ENCODE measurements at regions not wholly inside any gene's neighbourhood (a gene's known extent, or its start where the extent isn't known, plus 50 kb on each side); places are given as distances from the start of the nearest gene placed in this dataset.

- peak; percentile 30 for DNase-seq (ENCODE audit: low read depth)
Observed at GRCh38 chr3:190252080-190252479, 70.2 kb downstream of the CLDN1 start.

- no peak for DNase-seq (ENCODE audit: low read depth)
Observed at GRCh38 chr3:190249414-190249813, 72.8 kb downstream of the CLDN1 start.

GRCh38 chr3:190242147-190242546 lies 80.1 kb downstream of the CLDN1 start:
- DNase-seq (ENCODE audit: low read depth), result no peak

DNA sequence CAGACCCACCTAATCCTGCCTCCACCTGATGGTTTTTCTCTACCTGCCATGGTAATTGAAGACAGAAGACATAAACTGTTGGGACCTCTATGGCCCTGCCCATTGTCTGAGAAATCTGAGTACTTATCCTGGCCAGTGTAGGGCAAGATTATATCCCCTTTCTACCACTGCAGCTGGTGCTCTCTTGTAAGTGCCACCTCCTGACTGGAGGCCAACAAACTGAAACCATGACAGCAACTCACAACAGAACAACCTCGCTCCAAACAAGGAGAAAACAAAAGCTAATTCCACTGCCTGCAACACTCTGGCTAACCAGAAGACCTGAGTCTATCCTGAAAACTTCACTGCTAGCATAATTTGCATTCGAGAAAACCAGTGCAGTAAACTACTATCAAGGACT lies 82.9 kb downstream of the CLDN1 start:
- DNase-seq (ENCODE audit: low read depth), result no peak

DNA sequence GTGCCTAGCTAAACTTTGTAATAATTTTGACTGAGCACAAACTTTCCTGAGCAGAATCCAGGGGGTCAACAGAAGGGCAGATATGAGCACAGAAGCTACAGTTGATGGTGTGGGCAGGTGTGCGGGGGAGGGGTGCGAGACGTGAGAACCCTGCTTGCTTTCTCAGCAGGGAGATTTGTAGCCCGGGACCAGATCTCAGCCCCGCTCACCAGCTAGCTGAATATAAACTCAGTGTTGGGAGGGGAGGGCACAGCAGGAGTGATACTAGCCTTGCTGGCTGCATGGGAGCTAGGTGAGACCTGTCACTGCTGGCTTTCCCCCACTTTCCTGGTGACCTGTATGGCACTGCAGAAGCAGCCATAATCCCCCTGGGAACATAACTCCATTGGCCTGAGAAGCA lies 83.4 kb downstream of the CLDN1 start:
- no peak for DNase-seq (ENCODE audit: low read depth)

DNA sequence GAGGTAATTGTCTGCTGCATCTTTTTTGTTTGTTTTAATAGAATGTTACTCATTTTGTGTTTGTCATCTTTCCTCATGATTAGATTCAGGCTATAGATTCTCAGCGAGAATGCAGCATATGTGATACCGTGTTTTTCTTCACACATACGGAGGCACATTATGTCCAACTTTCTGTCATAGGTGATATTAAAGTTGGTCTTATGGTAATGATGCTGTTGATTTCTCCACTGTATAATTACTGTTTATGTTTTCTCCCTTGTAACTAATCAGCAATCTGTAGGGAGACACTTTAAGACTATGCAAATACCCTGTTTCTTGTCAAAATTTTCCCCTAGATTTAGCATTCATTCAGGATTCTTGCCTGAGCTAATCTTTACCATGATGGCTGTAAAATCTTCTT lies 87.6 kb downstream of the CLDN1 start:
- DNase-seq (ENCODE audit: low read depth), result no peak

- DNase-seq (ENCODE audit: low read depth), result no peak
Observed at GRCh38 chr3:190229632-190230424, 92.4 kb downstream of the CLDN1 start.

GRCh38 chr3:190227064-190227463 lies 95.2 kb downstream of the CLDN1 start:
- no peak for DNase-seq (ENCODE audit: low read depth)

- no peak for DNase-seq (ENCODE audit: low read depth)
Observed at GRCh38 chr3:190224863-190225692, 97.2 kb downstream of the CLDN1 start.

- DNase-seq (ENCODE audit: low read depth), result no peak
Observed at GRCh38 chr3:190224456-190224855, 97.8 kb downstream of the CLDN1 start.

DNA sequence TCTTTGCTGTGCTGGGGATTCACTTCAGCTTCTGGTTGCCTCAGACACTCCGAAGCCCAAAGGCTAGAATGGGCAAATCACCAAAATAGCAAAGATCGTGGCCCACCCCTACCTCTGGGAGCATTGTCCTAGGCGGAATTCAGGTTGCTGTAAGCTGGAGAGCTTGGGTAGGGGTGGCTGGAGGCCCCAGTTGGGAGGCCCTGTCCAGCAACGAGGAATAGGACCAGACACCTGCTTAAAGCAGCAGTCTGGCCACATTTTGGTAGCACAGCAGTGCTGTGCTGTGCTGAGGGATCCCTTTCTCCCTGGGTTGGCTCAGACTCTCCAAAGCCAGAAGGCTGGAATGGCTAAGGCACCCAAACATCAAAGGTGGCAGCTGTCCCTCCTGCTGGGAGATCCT lies 99.3 kb downstream of the CLDN1 start:
- DNase-seq (ENCODE audit: low read depth), result no peak

- no peak for DNase-seq (ENCODE audit: low read depth)
Observed at GRCh38 chr3:190222360-190222759, 99.9 kb downstream of the CLDN1 start.

GRCh38 chr3:190220362-190220761 lies 99.7 kb upstream of the P3H2 start:
- DNase-seq (ENCODE audit: low read depth), result no peak

DNA sequence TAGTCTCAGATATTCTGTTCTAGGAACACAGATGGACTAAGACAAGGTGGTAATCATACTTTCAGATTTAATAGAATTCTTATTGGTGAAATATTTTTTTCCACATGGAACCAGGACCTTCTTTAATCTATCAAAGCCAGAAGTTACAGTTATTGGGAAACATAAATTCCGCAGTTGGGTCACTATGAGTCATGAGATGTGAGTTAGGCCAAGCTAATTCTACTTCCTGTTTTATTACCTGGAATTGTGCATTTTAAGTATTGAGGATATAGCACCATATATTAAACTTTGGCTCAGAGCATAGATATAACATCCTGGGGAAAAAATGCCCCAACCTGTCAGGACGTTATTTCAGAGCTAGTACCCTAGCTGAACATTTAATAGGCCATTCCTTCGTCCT lies 96.4 kb upstream of the P3H2 start:
- no peak for DNase-seq (ENCODE audit: low read depth)

GRCh38 chr3:190213727-190214126 lies 93.0 kb upstream of the P3H2 start:
- DNase-seq (ENCODE audit: low read depth), result no peak

DNA sequence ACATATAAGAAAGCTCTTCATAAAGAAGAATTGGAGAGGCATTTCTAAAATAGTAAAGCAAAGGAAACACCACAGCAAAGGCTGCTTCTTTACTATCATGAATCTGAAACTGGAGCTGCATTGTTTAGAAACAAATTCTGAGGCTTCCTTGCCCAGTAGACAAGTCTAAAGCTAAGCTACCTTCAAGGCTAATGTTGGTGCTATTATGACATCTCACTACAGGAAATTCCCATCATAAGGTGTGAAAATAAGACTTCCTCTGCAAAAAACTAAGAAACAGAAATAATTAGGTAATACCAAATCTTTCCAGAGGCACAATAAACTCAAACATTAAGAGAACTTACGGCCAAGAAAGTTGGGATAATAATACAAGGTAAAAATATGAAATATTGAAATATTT lies 89.9 kb upstream of the P3H2 start:
- no peak for DNase-seq (ENCODE audit: low read depth)

DNA sequence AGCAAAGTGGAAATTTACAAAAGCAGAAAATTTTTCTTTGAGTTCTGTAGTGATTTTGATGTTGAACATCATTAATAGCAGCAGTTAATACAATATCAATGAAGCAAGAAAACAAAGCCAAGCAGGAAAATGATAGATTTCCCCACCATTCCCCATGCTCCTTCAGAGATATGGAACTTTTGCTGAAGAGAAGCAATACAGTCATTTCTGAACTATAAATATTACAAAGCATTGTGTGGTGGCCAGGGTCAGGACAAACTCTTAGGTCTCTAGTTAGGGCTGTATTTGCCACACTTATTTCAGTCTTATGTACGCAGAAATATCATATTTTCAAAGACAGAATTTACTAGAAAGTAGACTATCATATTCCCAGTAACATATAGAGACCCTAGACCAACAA lies 88.8 kb upstream of the P3H2 start:
- no peak for DNase-seq (ENCODE audit: low read depth)

DNA sequence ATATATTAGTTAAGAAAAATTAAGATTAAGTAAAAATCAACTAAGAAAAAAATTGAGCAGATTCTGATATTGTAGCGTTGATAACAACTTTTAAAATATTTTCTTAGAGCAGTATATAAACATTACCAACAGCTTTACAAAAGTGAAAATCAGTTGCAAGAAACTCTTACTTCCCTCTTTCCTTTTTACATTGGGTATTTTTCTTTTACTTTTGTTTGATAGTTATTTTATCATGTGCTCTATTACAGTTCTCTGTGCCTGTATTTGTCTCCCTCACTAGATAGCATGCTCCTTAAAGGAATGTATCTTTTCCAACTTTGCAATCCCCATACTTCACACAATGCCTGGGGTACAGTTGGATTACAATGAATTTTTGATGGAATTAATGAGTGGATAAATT lies 87.5 kb upstream of the P3H2 start:
- DNase-seq (ENCODE audit: low read depth), result no peak

DNA sequence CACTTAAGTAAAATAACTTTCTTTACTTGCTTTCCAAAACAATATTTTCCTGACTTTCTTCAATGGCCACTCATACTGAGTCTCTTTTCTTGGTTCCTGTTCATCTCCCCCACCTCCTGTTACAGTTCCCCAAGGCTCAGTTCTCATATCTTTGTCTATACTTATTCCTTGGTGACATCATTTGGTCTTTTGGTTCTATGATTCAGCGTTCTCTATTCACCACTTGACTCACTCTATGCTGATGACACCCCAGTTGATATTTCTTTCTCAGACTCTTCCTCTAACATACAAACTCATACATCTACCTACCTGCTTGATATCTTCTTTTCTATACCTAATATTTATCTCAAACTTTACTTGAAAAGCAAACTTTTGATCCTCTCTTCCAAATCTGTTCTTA lies 85.0 kb upstream of the P3H2 start:
- DNase-seq (ENCODE audit: low read depth), result peak; percentile 33

DNA sequence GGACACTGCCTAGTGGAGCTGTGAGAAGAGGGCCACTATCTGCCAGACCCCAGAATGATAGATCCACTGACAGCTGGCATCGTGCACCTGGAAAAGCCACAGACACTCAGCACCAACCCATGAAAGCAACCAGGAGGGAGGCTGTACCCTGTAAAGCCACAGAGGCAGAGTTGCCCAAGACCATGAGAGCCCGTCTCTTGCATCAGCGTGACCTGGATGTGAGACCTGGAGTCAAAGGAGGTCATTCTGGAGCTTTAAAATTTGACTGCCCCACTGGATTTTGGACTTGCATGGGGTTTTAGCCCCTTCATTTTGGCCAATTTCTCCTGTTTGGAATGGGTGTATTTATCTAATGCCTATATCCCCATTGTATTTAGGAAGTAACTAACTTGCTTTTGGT lies 83.5 kb upstream of the P3H2 start:
- DNase-seq (ENCODE audit: low read depth), result no peak

DNA sequence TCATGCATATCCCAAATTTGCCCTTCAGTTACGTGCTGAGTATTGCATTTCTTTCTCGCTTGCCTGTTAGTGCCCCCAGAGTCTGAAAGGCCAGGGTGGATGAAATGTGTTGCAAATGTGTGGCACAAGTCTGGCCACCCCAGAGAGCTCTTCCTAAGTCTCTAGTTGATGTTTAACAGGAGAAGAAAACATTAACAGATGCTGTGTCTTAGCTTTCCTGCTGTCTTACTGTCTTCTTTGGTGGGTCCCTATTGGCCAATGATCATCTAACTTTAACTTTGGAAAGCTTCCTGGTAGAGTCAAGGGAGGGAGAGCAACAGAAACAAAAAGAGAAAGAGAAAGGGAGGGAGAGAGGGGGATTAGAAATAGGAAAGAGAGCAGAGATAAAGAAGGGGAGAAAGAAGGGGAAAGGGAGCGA lies 76.7 kb upstream of the P3H2 start:
- no peak for DNase-seq (ENCODE audit: low read depth)

- no peak for DNase-seq (ENCODE audit: low read depth)
Observed at GRCh38 chr3:190194506-190194905, 73.8 kb upstream of the P3H2 start.

GRCh38 chr3:190193210-190193609 lies 72.5 kb upstream of the P3H2 start:
- no peak for DNase-seq (ENCODE audit: low read depth)

DNA sequence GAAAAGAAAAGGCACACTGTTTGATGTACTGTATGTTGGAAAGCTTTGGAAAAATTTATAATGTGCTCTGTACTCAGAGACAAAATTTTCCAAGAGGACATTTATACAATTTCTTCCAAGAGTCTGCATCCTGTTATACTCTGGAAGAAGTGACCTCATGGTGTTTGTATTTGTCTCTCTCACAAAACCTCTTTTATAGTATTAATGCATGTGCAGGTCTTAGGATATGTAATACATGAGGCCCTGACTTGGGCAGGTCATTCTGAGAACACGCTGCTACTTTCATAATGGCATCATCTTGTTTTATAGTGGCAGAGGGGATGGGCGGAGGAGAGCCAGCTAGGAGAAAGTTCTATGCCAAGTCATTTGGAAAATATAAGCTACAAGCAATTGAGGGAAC lies 72.0 kb upstream of the P3H2 start:
- no peak for DNase-seq (ENCODE audit: low read depth)

All from GM04503 (cell line).